LoVo (cell line): ENCODE measurements at regions not wholly inside any gene's neighbourhood (a gene's known extent, or its start where the extent isn't known, plus 50 kb on each side); places are given as distances from the start of the nearest gene placed in this dataset.
"Not testable (repeated sequence)": the region's sequence is repeated elsewhere in the genome, so short reads cannot be mapped to it uniquely, and the experiment has no call there.

Source experiments
- DNase-seq: peaks from one replicate; pipeline ENCODE4 v3.0.0-alpha.2; 2016; ENCODE audit warnings: low spot score

- no peak for DNase-seq
Measured at GRCh38 chr13:111413407-111414187, 93.2 kb downstream of the TEX29 start.

- DNase-seq: no peak
Measured at GRCh38 chr13:111414341-111414740, 93.9 kb downstream of the TEX29 start.

- no peak for DNase-seq
Measured at GRCh38 chr13:111415246-111415645, 94.8 kb downstream of the TEX29 start.

GRCh38 chr13:111415765-111416164, 95.3 kb downstream of the TEX29 start:
- DNase-seq: no peak

- no peak for DNase-seq
Measured at GRCh38 chr13:111418101-111418500, 97.7 kb downstream of the TEX29 start.

- no peak for DNase-seq
Measured at GRCh38 chr13:111420113-111420876, 99.9 kb downstream of the TEX29 start.

- no peak for DNase-seq
Measured at GRCh38 chr13:111421216-111421615, 100.8 kb downstream of the TEX29 start.

- no peak for DNase-seq
Measured at GRCh38 chr13:111422348-111422747, 101.9 kb downstream of the TEX29 start.

- peak; percentile 45 for DNase-seq
Measured at GRCh38 chr13:111423168-111423785, 102.8 kb downstream of the TEX29 start.

- DNase-seq: no peak
Measured at GRCh38 chr13:111424134-111424533, 103.7 kb downstream of the TEX29 start.

GRCh38 chr13:111425326-111425725, 104.9 kb downstream of the TEX29 start:
- no peak for DNase-seq

GRCh38 chr13:111429064-111429558, 108.7 kb downstream of the TEX29 start:
- DNase-seq: peak; percentile 2

- DNase-seq: no peak
Measured at GRCh38 chr13:111431206-111431605, 110.8 kb downstream of the TEX29 start.

GRCh38 chr13:111434578-111435159, 114.2 kb downstream of the TEX29 start:
- DNase-seq: no peak

GRCh38 chr13:111436446-111436845, 116.0 kb downstream of the TEX29 start:
- no peak for DNase-seq

GRCh38 chr13:111437417-111437816, 117.0 kb downstream of the TEX29 start:
- DNase-seq: no peak

GRCh38 chr13:111437856-111438547, 117.6 kb downstream of the TEX29 start:
- DNase-seq: no peak

- not testable (repeated sequence) for DNase-seq
Measured at GRCh38 chr13:111440492-111440891, 120.0 kb downstream of the TEX29 start.

GRCh38 chr13:111443981-111444380, 123.5 kb downstream of the TEX29 start:
- DNase-seq: no peak

GRCh38 chr13:111448504-111448903, 128.1 kb downstream of the TEX29 start:
- DNase-seq: no peak

- DNase-seq: no peak
Measured at GRCh38 chr13:111449041-111449440, 128.6 kb downstream of the TEX29 start.

GRCh38 chr13:111451402-111451801, 131.0 kb downstream of the TEX29 start:
- DNase-seq: no peak
